HCEC 1CT (cell line): ENCODE measurements at regions not wholly inside any gene's neighbourhood (a gene's known extent, or its start where the extent isn't known, plus 50 kb on each side); places are given as distances from the start of the nearest gene placed in this dataset.
"Not testable (repeated sequence)": the region's sequence is repeated elsewhere in the genome, so short reads cannot be mapped to it uniquely, and the experiment has no call there.

Experiments
- DNase-seq: peaks from one replicate; pipeline ENCODE4 v3.0.0-alpha.2; 2017

DNA sequence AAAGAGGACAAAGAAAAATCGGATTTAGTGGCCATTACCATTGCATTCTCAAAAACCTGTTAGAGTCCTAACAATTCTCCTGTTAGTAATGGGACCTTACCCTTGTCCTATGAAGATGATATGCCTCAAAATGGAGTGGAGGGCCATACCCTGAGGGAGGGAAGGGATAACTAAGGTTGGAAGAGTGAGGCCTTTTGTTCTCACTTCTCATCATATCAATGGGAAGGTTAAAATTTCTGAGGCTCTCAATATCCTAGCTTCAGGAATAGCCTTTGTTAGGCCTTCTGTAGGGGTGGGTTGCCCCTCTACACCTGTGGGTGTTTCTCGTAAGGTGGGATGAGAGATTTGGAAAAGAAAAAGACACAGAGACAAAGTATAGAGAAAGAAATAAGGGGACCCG is 109.4 kb upstream of the SGIP1 start:
- not testable (repeated sequence) for DNase-seq

DNA sequence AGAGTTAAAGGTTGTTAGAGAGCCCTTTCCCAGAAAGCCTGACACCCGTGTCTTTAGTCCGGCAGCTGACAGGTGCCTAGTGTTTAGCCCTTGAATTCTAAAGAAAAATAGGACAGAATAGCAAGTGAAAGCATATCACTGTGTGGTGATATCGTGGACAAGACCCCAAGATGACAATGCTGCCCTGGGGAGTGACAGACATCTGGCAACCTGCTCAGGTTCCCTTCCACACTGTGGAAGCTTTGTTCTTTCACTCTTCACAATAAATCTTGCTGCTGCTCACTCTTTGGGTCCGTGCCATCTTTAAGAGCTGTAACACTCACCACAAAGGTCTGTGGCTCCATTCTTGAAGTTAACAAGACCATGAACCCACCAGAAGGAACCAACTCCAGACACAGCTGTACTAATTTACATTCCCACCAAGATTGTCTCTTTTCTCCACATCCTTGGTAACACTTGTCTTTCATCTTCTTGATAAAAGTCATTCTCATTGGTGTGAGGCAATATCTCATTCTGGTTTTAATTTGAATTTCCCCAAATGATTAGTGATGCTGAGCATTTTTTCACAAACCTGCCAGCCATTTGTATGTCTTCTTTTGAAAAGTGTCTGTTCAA is 107.6 kb upstream of the SGIP1 start:
- no peak for DNase-seq

GRCh38 chr1:66430815-66431214 is 103.1 kb upstream of the SGIP1 start:
- DNase-seq, result not testable (repeated sequence)

DNA sequence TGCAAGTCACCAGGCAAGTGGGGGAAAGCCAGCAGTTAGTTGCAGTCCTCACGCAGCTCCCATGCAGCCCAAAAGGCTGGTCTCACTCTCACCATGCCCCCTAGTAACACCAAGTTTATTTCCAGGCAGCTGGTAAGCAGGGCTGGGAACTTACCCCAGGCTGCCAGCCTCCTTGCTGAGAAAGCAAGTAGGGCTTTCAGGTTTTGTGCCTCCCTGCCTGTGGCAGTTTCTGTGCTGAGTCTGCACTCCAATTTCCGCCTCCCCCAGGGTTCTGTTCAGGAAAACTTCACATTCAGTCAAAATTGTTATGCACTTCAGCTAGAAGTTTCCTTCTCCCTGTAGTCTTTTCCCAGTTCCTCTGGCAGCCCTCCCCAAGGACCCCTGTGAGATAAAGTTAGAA is 102.0 kb upstream of the SGIP1 start:
- no peak for DNase-seq

DNA sequence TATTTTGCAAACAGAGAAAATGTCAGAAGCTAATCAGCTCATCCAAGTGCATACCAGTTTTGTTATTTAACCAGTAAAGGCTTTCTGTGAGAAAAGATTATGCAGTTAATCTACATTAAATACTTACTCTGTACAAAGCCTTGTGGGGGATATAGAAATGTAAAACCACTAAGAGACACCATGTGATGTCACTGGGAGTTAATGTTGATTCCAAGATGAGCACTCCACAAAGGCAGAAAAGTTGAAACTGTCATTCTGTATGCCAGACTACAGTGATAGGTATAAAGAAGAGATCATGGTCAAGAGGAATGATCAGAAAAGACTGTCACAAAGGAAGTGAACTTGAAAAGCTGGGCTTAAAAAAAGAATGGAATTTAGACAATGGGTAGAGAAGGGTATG is 100.3 kb upstream of the SGIP1 start:
- no peak for DNase-seq

- peak; percentile 51 for DNase-seq
Observed at GRCh38 chr1:66434096-66434495, 99.9 kb upstream of the SGIP1 start.

DNA sequence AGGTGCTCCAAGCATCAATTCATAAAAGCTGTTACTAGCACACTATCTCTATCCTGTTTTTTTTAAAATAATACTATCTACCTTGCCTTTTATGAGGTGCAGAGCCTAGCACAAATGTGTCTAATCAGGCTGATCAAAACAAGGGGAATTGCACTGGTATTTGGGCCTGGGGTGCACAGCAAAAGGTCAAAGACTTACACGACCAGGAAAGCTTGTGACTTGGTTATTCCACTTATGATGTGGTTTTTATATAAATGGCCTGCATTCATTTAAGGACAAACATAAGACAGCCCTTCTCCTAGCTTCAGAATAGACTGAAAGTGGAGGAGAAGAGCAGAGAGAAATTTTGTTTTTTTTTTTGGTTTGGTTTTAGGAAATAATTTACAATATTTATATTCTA is 98.4 kb upstream of the SGIP1 start:
- DNase-seq, result no peak

- peak; percentile 75 for DNase-seq
Observed at GRCh38 chr1:66436378-66437135, 97.4 kb upstream of the SGIP1 start.

GRCh38 chr1:66437136-66437401 is 96.9 kb upstream of the SGIP1 start:
- DNase-seq, result no peak

DNA sequence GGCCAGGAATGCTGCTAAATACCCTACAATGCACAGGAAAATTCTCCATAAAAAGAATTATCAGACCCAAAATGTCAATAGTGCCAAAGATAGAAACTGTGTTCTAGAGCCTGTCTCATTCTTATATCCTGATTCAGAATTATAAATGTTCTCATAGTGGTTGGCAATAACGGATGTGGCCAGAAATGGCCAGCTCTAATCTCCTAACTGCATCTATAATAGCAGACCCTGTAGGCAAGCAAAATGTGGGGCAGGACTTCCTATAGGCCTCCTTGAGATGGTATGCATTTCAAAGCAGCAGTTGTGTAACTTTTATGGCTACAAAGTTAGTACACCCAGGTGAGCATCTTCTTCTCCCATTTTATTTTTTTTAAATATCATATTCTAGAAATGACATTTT is 95.9 kb upstream of the SGIP1 start:
- peak; percentile 17 for DNase-seq

GRCh38 chr1:66438501-66438900 is 95.5 kb upstream of the SGIP1 start:
- peak; percentile 68 for DNase-seq

DNA sequence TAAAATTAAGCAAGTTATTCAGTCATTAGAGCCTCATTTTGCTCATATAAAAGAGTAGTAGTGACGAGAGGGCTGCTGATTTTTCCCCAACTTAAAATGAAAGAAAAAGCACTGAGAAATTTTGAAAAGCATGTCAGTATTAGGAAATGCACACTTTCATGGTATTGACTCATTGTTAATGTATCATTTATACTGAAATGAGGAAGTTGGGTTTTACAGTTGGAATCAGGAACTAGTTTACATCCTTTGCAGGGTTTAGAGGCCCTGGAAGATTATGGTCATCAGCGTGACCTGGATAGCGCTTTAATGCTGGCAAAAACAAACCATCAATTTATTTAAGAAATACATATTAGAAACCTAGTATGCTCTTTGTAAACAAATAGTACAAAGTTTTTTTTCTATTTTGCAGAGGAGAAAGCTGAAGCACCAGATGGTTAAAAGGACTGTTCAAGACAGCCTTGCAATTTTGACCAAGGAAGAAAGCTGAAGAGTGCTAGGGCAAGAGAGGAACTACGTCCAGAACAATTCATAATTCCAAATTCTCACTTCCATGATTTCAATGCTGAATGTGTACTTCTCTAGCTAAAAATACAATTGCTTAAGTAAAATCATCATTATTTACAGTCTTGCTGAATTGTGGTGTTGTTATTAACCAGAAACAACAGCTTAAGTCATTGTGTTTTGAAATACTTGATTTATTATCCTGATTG is 94.8 kb upstream of the SGIP1 start:
- peak; percentile 84 for DNase-seq

GRCh38 chr1:66443793-66444192 is 90.2 kb upstream of the SGIP1 start:
- no peak for DNase-seq

GRCh38 chr1:66444438-66445265 is 89.3 kb upstream of the SGIP1 start:
- no peak for DNase-seq

DNA sequence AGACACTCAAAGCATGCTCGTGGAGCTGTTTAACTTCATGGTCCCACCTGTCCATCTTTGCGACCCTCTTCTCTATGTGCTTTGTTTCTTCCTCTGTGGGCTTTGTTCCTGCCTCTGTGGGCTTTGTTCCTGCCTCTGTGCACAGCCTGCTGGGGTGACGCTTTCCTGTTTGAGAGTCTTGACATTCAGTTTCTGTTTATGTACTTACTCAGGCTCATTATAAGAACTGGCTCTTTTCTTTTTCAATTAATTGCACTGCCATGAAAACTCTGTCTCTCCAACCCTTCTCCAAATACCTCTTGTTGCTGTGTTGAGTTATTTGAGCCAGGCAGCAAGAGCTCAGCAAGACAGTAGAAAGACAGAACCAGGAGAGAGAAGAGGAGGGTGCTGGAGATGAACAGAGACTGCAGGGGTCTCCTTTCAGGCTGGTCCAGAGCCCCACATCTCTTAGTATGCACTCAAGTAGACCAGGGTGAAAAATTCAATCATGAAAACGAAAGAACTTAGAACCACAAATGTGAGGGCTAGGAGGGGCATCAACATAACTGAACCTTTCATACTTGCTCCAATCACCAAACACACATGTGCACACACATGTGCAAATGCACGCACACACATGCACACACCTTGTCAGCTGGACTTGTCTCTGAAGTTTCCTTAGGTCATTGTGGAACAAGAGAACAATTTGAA is 88.3 kb upstream of the SGIP1 start:
- DNase-seq, result no peak

- DNase-seq, result peak; percentile 67
Observed at GRCh38 chr1:66446261-66447001, 87.5 kb upstream of the SGIP1 start.

- peak; percentile 6 for DNase-seq
Observed at GRCh38 chr1:66450043-66450514, 83.9 kb upstream of the SGIP1 start.

- no peak for DNase-seq
Observed at GRCh38 chr1:66450847-66451246, 83.1 kb upstream of the SGIP1 start.

- DNase-seq, result peak; percentile 11
Observed at GRCh38 chr1:66452162-66452561, 81.8 kb upstream of the SGIP1 start.

DNA sequence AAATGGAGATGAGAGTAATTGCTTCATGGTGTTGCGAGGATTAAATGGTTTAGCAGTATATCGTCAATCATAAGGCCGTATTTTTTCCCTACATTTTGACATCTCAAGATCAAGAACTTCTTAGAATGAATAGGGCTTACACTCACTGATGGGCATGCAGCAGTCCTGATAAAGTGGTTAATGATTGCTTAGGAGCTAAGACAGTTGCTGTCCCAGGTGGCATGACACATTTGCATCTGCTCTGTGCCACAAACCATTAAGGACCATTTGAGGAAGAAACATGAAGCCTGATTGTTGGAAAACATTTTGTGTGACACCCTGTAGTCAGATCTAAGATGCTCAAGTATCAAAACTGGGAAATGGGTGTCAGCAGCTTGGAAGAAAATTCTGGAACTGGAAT is 81.0 kb upstream of the SGIP1 start:
- no peak for DNase-seq

DNA sequence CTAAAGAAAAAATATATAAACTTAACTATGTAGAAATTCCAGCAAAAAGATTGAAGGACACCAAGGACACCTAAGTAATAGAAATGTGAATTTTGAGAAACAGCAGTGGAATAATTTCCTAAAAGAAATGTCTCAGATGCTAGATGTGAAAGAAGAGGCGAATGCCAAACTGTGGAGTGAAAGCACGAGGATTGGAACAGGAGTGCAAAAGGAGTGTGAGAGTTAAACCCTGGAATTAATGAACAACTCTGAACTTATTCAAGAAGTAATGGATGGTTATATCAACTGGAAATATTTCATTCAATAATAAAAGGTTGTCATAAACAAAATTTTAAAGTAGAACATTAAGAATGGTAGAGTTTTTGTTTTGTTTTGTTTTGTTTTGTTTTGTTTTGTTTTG is 78.5 kb upstream of the SGIP1 start:
- no peak for DNase-seq

DNA sequence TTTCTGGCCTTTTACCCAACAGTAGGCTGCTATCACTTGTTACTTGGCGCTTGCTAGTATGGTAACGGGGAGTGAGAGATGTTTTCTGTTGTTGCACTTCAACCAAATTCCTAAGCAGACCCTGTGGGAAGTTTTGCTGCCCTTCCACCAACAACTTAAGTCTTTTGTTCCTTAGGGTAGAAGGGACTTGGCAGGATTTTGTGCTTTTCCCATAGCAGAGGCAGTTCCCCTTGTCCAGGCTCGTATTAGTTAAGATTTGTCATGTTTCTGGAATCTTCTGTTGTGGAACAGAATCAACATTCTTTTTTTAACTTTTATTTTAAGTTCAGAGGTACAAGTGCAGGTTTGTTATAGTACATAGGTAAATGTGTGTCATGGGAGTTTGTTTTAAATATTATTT is 73.2 kb upstream of the SGIP1 start:
- DNase-seq, result no peak
